ENCODE measurements at regions not wholly inside any gene's neighbourhood (a gene's known extent, or its start where the extent isn't known, plus 50 kb on each side); places are given as distances from the start of the nearest gene placed in this dataset.

DNA sequence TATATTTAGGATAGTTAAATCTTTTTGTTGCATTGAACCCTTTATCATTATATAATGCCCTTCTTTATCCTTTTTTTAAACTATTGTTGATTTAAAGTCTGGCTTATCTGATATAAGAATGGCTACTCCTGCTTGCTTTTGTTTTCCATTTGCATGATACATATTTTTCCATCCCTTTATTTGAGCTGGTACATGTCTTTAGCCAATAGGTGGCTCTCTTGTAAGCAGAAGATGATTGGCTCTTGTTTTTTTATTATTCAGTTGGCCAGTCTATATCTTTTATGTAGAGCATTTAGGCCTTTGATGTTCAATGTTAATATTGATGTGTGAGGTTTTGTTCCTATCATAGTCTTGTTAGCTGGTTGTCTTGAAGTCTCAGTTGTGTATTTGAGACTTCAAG lies 99.5 kb upstream of the MCTP2 start:
- Histone ChIP-seq H3K4me2 (ENCODE audit: low read length) (no peak overlapping the region), H3K79me2 (ENCODE audit: insufficient read depth, low read length) (no peaks in the 10 kb centered on the region), H3K9me2 (ENCODE audit: insufficient read depth) (no peaks in the 10 kb centered on the region), H3K9me3 (ENCODE audit: control insufficient read depth in 1 of 2, insufficient read depth in 1 of 2, low read depth in 1 of 2, low read length in 2 of 2) (no peaks in the 10 kb centered on the region), H3K4me1 (ENCODE audit: control insufficient read depth in 1 of 2, insufficient read depth in 2 of 2, low read length in 2 of 2) (no peaks in the 10 kb centered on the region), H3K9ac (ENCODE audit: low read length) (no peak overlapping the region), H3K4me3 (replicated peaks in 1 of 2; ENCODE audit: low read depth in 1 of 2, low read length in 2 of 2) (no peak overlapping the region), H2AFZ (ENCODE audit: low read depth, low read length, poor library complexity, severe bottlenecking) (no peak overlapping the region), H4K20me1 (ENCODE audit: insufficient read depth) (no peaks in the 10 kb centered on the region), H3K27ac (ENCODE audit: low read depth, low read length) (no peak overlapping the region), H3K27me3 (ENCODE audit: insufficient read depth, low read length) (peaks cover 40% of the 10 kb centered on the region), H3K36me3 (ENCODE audit: control insufficient read depth in 1 of 2, insufficient read depth in 2 of 2, low read length in 2 of 2) (no peaks in the 10 kb centered on the region)
- intact Hi-C loops (cut with micrococcal nuclease): no loop called here
- no TSS peak for BruUV-seq (replicated peaks)
- RAD21 ChIA-PET (ENCODE audit: low non-redundant PET in 1 of 2, low total read pairs in 2 of 2, uncharacterized antibody in 2 of 2, unreplicated experiment in 2 of 2): no interaction called here
- POLR2A ChIA-PET: no interaction called here
- TF ChIP-seq SIN3A (IDR thresholded peaks at IDR 0.05; ENCODE audit: low read depth): no peak
- TF ChIP-seq CEBPB (IDR thresholded peaks at IDR 0.05; ENCODE audit: low read depth): no peak
- TF ChIP-seq, protein P1, sequence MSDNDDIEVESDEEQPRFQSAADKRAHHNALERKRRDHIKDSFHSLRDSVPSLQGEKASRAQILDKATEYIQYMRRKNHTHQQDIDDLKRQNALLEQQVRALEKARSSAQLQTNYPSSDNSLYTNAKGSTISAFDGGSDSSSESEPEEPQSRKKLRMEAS (IDR thresholded peaks at IDR 0.05): no peak
- no peak for TF ChIP-seq SRF (IDR thresholded peaks at IDR 0.05; ENCODE audit: low read depth)
- no peak for TF ChIP-seq ELF1 (IDR thresholded peaks at IDR 0.05; ENCODE audit: borderline replicate concordance, low read depth)
- no peak for TF ChIP-seq RAD21 (IDR thresholded peaks at IDR 0.05; ENCODE audit: low read depth)
- TF ChIP-seq TCF7L2 (IDR thresholded peaks at IDR 0.05; ENCODE audit: borderline replicate concordance, extremely low read depth, insufficient read depth, insufficient read length): no peak
- TF ChIP-seq EGR1 (IDR thresholded peaks at IDR 0.05; ENCODE audit: low read depth): no peak
- no peak for DNase-seq (ENCODE audit: low read depth, low spot score)
- peak; percentile 32; the same call in 1 of the 2 replicates for ATAC-seq
- CTCF ChIA-PET: interaction anchor here (2.1 kb wide), 1 partner anchor 12 kb away, joined by 9 read pairs; no protein-coding TSS in a partner anchor

GRCh38 chr15:94130504-94130903 lies 100.9 kb upstream of the MCTP2 start:
- Histone ChIP-seq H3K4me2 (ENCODE audit: low read length) (no peak overlapping the region), H3K4me1 (ENCODE audit: control insufficient read depth in 1 of 2, insufficient read depth in 2 of 2, low read length in 2 of 2) (no peaks in the 10 kb centered on the region), H3K36me3 (ENCODE audit: control insufficient read depth in 1 of 2, insufficient read depth in 2 of 2, low read length in 2 of 2) (no peaks in the 10 kb centered on the region), H3K9me3 (ENCODE audit: control insufficient read depth in 1 of 2, insufficient read depth in 1 of 2, low read depth in 1 of 2, low read length in 2 of 2) (no peaks in the 10 kb centered on the region), H3K27me3 (ENCODE audit: insufficient read depth, low read length) (peaks cover 27% of the 10 kb centered on the region; the same call in 1 of the 2 replicates), H3K79me2 (ENCODE audit: insufficient read depth, low read length) (no peaks in the 10 kb centered on the region), H3K27ac (ENCODE audit: low read depth, low read length) (no peak overlapping the region), H2AFZ (ENCODE audit: low read depth, low read length, poor library complexity, severe bottlenecking) (no peak overlapping the region), H3K4me3 (replicated peaks in 1 of 2; ENCODE audit: low read depth in 1 of 2, low read length in 2 of 2) (no peak overlapping the region), H3K9ac (ENCODE audit: low read length) (no peak overlapping the region), H3K9me2 (ENCODE audit: insufficient read depth) (no peaks in the 10 kb centered on the region), H4K20me1 (ENCODE audit: insufficient read depth) (no peaks in the 10 kb centered on the region)
- TF ChIP-seq EGR1 (IDR thresholded peaks at IDR 0.05; ENCODE audit: low read depth) (no peak), EZH2 (IDR thresholded peaks at IDR 0.05) (no peak), ZFX (IDR thresholded peaks at IDR 0.05) (no peak), CEBPB (IDR thresholded peaks at IDR 0.05; ENCODE audit: low read depth) (no peak), REST (IDR thresholded peaks at IDR 0.05; ENCODE audit: low read depth) (no peak), POLR2AphosphoS5 (IDR thresholded peaks at IDR 0.05; ENCODE audit: low read depth, low read length) (no peak), TCF7L2 (IDR thresholded peaks at IDR 0.05; ENCODE audit: borderline replicate concordance, extremely low read depth, insufficient read depth, insufficient read length) (no peak), ZNF274 (IDR thresholded peaks at IDR 0.05; ENCODE audit: low read depth, low read length) (no peak), EZH2phosphoT487 (IDR thresholded peaks at IDR 0.05; ENCODE audit: borderline replicate concordance) (no peak), SP1 (IDR thresholded peaks at IDR 0.05; ENCODE audit: low read depth) (no peak), JUND (IDR thresholded peaks at IDR 0.05) (no peak)
- TF ChIP-seq, protein P2, sequence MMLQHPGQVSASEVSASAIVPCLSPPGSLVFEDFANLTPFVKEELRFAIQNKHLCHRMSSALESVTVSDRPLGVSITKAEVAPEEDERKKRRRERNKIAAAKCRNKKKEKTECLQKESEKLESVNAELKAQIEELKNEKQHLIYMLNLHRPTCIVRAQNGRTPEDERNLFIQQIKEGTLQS (IDR thresholded peaks at IDR 0.05): no peak
- ChIA-PET CTCF (interaction anchor here (1.3 kb wide), 1 partner anchor 10 kb away, joined by 4 read pairs; no protein-coding TSS in a partner anchor), POLR2A (no interaction called here), RAD21 (ENCODE audit: low non-redundant PET in 1 of 2, low total read pairs in 2 of 2, uncharacterized antibody in 2 of 2, unreplicated experiment in 2 of 2) (no interaction called here)
- DNase-seq (ENCODE audit: low read depth, low spot score) (no peak), ATAC-seq (no peak)
- BruUV-seq (replicated peaks): no TSS peak
- intact Hi-C loops (cut with micrococcal nuclease): no loop called here
